BE2C (cell line): ENCODE measurements at regions not wholly inside any gene's neighbourhood (a gene's known extent, or its start where the extent isn't known, plus 50 kb on each side); places are given as distances from the start of the nearest gene placed in this dataset.

Experiments used
- DNase-seq: peaks from one replicate; pipeline ENCODE4 v3.0.0-alpha.2; 2020
- H3K27me3 ChIP-seq: fragments of 250-450 bp; sonication (Bioruptor Pico); 2 replicates; pipeline ENCODE4 v1.5.1; 2020; ENCODE audit warnings: mild to moderate bottlenecking
- H3K36me3 ChIP-seq: fragments of 250-450 bp; sonication (Bioruptor Pico); 2 replicates; pipeline ENCODE4 v1.5.1; 2020; ENCODE audit warnings: mild to moderate bottlenecking
- H3K4me1 ChIP-seq: fragments of 250-450 bp; sonication (Bioruptor Pico); 2 replicates; pipeline ENCODE4 v1.5.1; 2020
- H3K4me3 ChIP-seq: 2 replicates; pipeline ENCODE4 v1.5.1; 2011; ENCODE audit warnings: low read depth, low read length
- H3K9me3 ChIP-seq: fragments of 250-450 bp; sonication (Bioruptor Pico); 2 replicates; pipeline ENCODE4 v1.5.1; 2020
- CTCF ChIP-seq: IDR thresholded peaks from 2 replicates; pipeline ENCODE4 v1.5.1; 2012; ENCODE audit warnings: mild to moderate bottlenecking, low read depth, low read length

- no peak for TF ChIP-seq CTCF
- H3K4me3 ChIP-seq: no peak overlapping the region
- H3K27me3 ChIP-seq: peaks cover 2% of the 10 kb centered on the region; the same call in 1 of the 2 replicates
- no peaks in the 10 kb centered on the region for H3K36me3 ChIP-seq
- no peaks in the 10 kb centered on the region for H3K4me1 ChIP-seq
- no peak for DNase-seq
- no peaks in the 10 kb centered on the region; the same call in 1 of the 2 replicates for H3K9me3 ChIP-seq
Measured at GRCh38 chr7:117963264-117964197, 90.3 kb upstream of the CTTNBP2 start.

GRCh38 chr7:117970801-117971200 is 97.6 kb upstream of the CTTNBP2 start:
- Histone ChIP-seq H3K4me3 (no peak overlapping the region), H3K4me1 (no peaks in the 10 kb centered on the region), H3K27me3 (no peaks in the 10 kb centered on the region), H3K9me3 (no peaks in the 10 kb centered on the region), H3K36me3 (no peaks in the 10 kb centered on the region)
- DNase-seq: no peak
- TF ChIP-seq CTCF: no peak

- no peak for TF ChIP-seq CTCF
- Histone ChIP-seq H3K4me3 (no peak overlapping the region), H3K27me3 (no peaks in the 10 kb centered on the region), H3K9me3 (no peaks in the 10 kb centered on the region), H3K4me1 (no peaks in the 10 kb centered on the region), H3K36me3 (no peaks in the 10 kb centered on the region)
- no peak for DNase-seq
Measured at GRCh38 chr7:117971556-117972244, 98.5 kb upstream of the CTTNBP2 start.

GRCh38 chr7:117972606-117973005 is 99.4 kb upstream of the CTTNBP2 start:
- H3K9me3 ChIP-seq: no peaks in the 10 kb centered on the region
- no peaks in the 10 kb centered on the region for H3K4me1 ChIP-seq
- no peak overlapping the region for H3K4me3 ChIP-seq
- H3K36me3 ChIP-seq: no peaks in the 10 kb centered on the region
- no peaks in the 10 kb centered on the region for H3K27me3 ChIP-seq
- no peak for TF ChIP-seq CTCF
- DNase-seq: no peak

GRCh38 chr7:117973975-117974374 is 100.7 kb upstream of the CTTNBP2 start:
- H3K27me3 ChIP-seq: no peaks in the 10 kb centered on the region
- no peak for DNase-seq
- no peak for TF ChIP-seq CTCF
- H3K4me3 ChIP-seq: no peak overlapping the region
- no peaks in the 10 kb centered on the region for H3K9me3 ChIP-seq
- H3K36me3 ChIP-seq: no peaks in the 10 kb centered on the region
- no peaks in the 10 kb centered on the region for H3K4me1 ChIP-seq

- no peaks in the 10 kb centered on the region for H3K27me3 ChIP-seq
- no peaks in the 10 kb centered on the region for H3K36me3 ChIP-seq
- no peaks in the 10 kb centered on the region for H3K9me3 ChIP-seq
- DNase-seq: no peak
- TF ChIP-seq CTCF: no peak
- no peak overlapping the region for H3K4me3 ChIP-seq
- no peaks in the 10 kb centered on the region for H3K4me1 ChIP-seq
Measured at GRCh38 chr7:117974891-117975290, 101.7 kb upstream of the CTTNBP2 start.
